HepG2 (cell line): ENCODE measurements at regions not wholly inside any gene's neighbourhood (a gene's known extent, or its start where the extent isn't known, plus 50 kb on each side); places are given as distances from the start of the nearest gene placed in this dataset.

Experiments used
- ATAC-seq: fragments of 200-7000 bp; cut with Tn5 transposase; 3 replicates; pipeline ENCODE4 v1.9.1; 2020; ENCODE audit warnings: mild to moderate bottlenecking, moderate library complexity
- BruUV-seq: library from RNA; stranded (reverse); fragments of 400-500 nt; replicated peaks from 2 replicates; lab custom pipeline; 2021; lab: Mats Ljungman, UMichigan
- CTCF ChIA-PET: fragments of 300-600 bp; formaldehyde crosslinking; extraction: SDS; loops from one replicate; lab custom pipeline; 2021; ENCODE audit warnings: low total read pairs, inconsistent platforms, low intra/inter-chr PET ratio; lab: Yijun Ruan, JAX
- POLR2A ChIA-PET: fragments of 350-600 bp; sonication (Branson Sonifier 250); formaldehyde crosslinking; loops from one replicate; lab custom pipeline; 2020; ENCODE audit warnings: antibody characterized with exemption, inconsistent platforms; lab: Yijun Ruan, JAX
- DNase-seq: peaks from one replicate; pipeline ENCODE4 v3.0.0-alpha.2; 2015; ENCODE audit warnings: low spot score
- FAIRE-seq: peaks from 3 replicates; lab custom pipeline; 2011; peaks lifted over from hg19 to GRCh38; lab: Jason Lieb, UNC
- H2AFZ ChIP-seq: one replicate; pipeline ENCODE4 v1.6.1; 2011; ENCODE audit warnings: low read length, inconsistent platforms
- H3K27ac ChIP-seq: fragments of 300-600 bp; 3 replicates; pipeline ENCODE4 v1.8.0; 2011; ENCODE audit warnings: mixed run types, mild to moderate bottlenecking, mixed read lengths, low read length, inconsistent platforms; ENCODE audit not compliant: insufficient read depth; ENCODE audit errors: extremely low read length
- H3K27me3 ChIP-seq, 2 experiments: fragments of 200-600 bp in 1 of 2; 2 replicates in 1 of 2; 3 replicates in 1 of 2; pipeline versions ENCODE4 v1.6.0 to v1.8.0; 2011; ENCODE audit warnings: low read length in 2 of 2, mild to moderate bottlenecking in 2 of 2, moderate library complexity in 2 of 2, inconsistent platforms in 1 of 2; ENCODE audit not compliant: insufficient read depth in 2 of 2, control insufficient read depth in 1 of 2
- H3K36me3 ChIP-seq, 2 experiments: fragments of 200-600 bp in 1 of 2; replicated peaks in 1 of 2; 2 replicates in 1 of 2; 3 replicates in 1 of 2; pipeline versions ENCODE4 v1.5.1 to v1.8.0; 2011; ENCODE audit warnings: low read length in 2 of 2, inconsistent platforms in 1 of 2; ENCODE audit not compliant: insufficient read depth in 2 of 2, control insufficient read depth in 1 of 2
- H3K4me1 ChIP-seq: 2 replicates; pipeline ENCODE4 v1.5.1; 2012; ENCODE audit warnings: low read length, inconsistent platforms; ENCODE audit not compliant: insufficient read depth
- H3K4me2 ChIP-seq: 2 replicates; pipeline ENCODE4 v1.6.0; 2011; ENCODE audit warnings: low read depth, low read length, inconsistent platforms
- H3K4me3 ChIP-seq, 3 experiments: fragments of 200-600 bp in 1 of 3; sonication (generic), shearing (Covaris generic) in 1 of 3; replicated peaks in 1 of 3; 2 replicates each; pipeline ENCODE4 v1.5.1; 2011 to 2016; ENCODE audit warnings: low read length in 3 of 3, inconsistent platforms in 2 of 3, low read depth in 2 of 3, mild to moderate bottlenecking in 2 of 3, control low read depth in 1 of 3, mixed read lengths in 1 of 3; ENCODE audit not compliant: insufficient read depth in 1 of 3
- H3K79me2 ChIP-seq: one replicate; pipeline ENCODE4 v1.6.1; 2011; ENCODE audit warnings: low read length, inconsistent platforms; ENCODE audit not compliant: insufficient read depth
- H3K9ac ChIP-seq: 2 replicates; pipeline ENCODE4 v1.6.0; 2011; ENCODE audit warnings: mild to moderate bottlenecking, low read depth, low read length, inconsistent platforms; ENCODE audit not compliant: insufficient read depth
- H3K9me3 ChIP-seq: 2 replicates; pipeline ENCODE4 v1.5.1; 2012; ENCODE audit warnings: mild to moderate bottlenecking, low read length
- H4K20me1 ChIP-seq: 2 replicates; pipeline ENCODE4 v1.6.0; 2011; ENCODE audit warnings: inconsistent platforms, mild to moderate bottlenecking, low read length, moderate library complexity; ENCODE audit not compliant: insufficient read depth
- ARHGAP35 ChIP-seq: sonication (generic); formaldehyde crosslinking; IDR thresholded peaks from 2 replicates; pipeline ENCODE4 v1.9.0; 2022; ENCODE audit warnings: mild to moderate bottlenecking, inconsistent platforms, moderate library complexity, missing genetic modification reagents, borderline replicate concordance
- FOSL2 ChIP-seq: sonication (generic); formaldehyde crosslinking; IDR thresholded peaks from 2 replicates; pipeline ENCODE4 v1.4.0; 2020; ENCODE audit warnings: missing genetic modification reagents
- HDAC1 ChIP-seq: sonication (generic); formaldehyde crosslinking; IDR thresholded peaks from 2 replicates; pipeline ENCODE4 v1.5.1; 2020; ENCODE audit warnings: mild to moderate bottlenecking, missing genetic modification reagents
- HMGA1 ChIP-seq: sonication (generic); formaldehyde crosslinking; conservative IDR thresholded peaks from 2 replicates; pipeline ENCODE4 v1.4.0; 2020; ENCODE audit warnings: missing genetic modification reagents
- HNF4A ChIP-seq: sonication (generic); formaldehyde crosslinking; IDR thresholded peaks from 2 replicates; pipeline ENCODE4 v1.4.0; 2020; ENCODE audit warnings: missing genetic modification reagents
- ISL2 ChIP-seq: sonication (generic); formaldehyde crosslinking; IDR thresholded peaks from 2 replicates; pipeline ENCODE4 v1.5.0; 2020; ENCODE audit warnings: missing genetic modification reagents
- KDM6A ChIP-seq: IDR thresholded peaks from 2 replicates; pipeline ENCODE4 v1.6.1; 2016; ENCODE audit warnings: low read depth
- KMT2A ChIP-seq: sonication (generic); formaldehyde crosslinking; IDR thresholded peaks from 2 replicates; pipeline ENCODE4 v1.4.0; 2020; ENCODE audit warnings: missing genetic modification reagents
- NFE2L2 ChIP-seq: fragments of 150-350 bp; IDR thresholded peaks from 2 replicates; pipeline ENCODE4 v1.6.1; 2014; ENCODE audit warnings: low read length
- NFYC ChIP-seq: IDR thresholded peaks from 2 replicates; pipeline ENCODE4 v1.6.1; 2016; ENCODE audit warnings: missing genetic modification reagents, missing compliant biosample characterization
- PAF1 ChIP-seq: IDR thresholded peaks from 2 replicates; pipeline ENCODE4 v1.6.1; 2016; ENCODE audit warnings: missing genetic modification reagents, missing compliant biosample characterization
- PRMT3 ChIP-seq: sonication (generic); formaldehyde crosslinking; IDR thresholded peaks from 2 replicates; pipeline ENCODE4 v1.8.1; 2022; ENCODE audit warnings: low read depth, mild to moderate bottlenecking, moderate library complexity, missing genetic modification reagents, borderline replicate concordance
- SUZ12 ChIP-seq: fragments of 150-350 bp; IDR thresholded peaks from 2 replicates; pipeline ENCODE4 v1.6.1; 2014; ENCODE audit warnings: low read depth, low read length
- TCF7L2 ChIP-seq: IDR thresholded peaks from 2 replicates; pipeline ENCODE4 v1.6.1; 2011; ENCODE audit warnings: mild to moderate bottlenecking, low read depth, low read length, moderate library complexity
- ZFP41 ChIP-seq: sonication (generic); formaldehyde crosslinking; IDR thresholded peaks from 2 replicates; pipeline ENCODE4 v1.4.0; 2020; ENCODE audit warnings: mild to moderate bottlenecking, missing genetic modification reagents, borderline replicate concordance
- ZFY ChIP-seq: sonication (generic); formaldehyde crosslinking; IDR thresholded peaks from 2 replicates; pipeline ENCODE4 v1.4.0; 2020; ENCODE audit warnings: missing genetic modification reagents
- ZNF34 ChIP-seq: sonication (generic); formaldehyde crosslinking; IDR thresholded peaks from 2 replicates; pipeline ENCODE4 v1.4.0; 2020; ENCODE audit warnings: mild to moderate bottlenecking, missing genetic modification reagents, borderline replicate concordance
- ZNF343 ChIP-seq: sonication (generic); formaldehyde crosslinking; IDR thresholded peaks from 2 replicates; pipeline ENCODE4 v1.4.0; 2020; ENCODE audit warnings: mild to moderate bottlenecking, missing genetic modification reagents
- ZNF383 ChIP-seq: sonication (generic); formaldehyde crosslinking; IDR thresholded peaks from 2 replicates; pipeline ENCODE4 v1.4.0; 2020; ENCODE audit warnings: missing genetic modification reagents, mild to moderate bottlenecking, borderline replicate concordance
- ZNF460 ChIP-seq: sonication (generic); formaldehyde crosslinking; IDR thresholded peaks from 2 replicates; pipeline ENCODE4 v1.5.1; 2020; ENCODE audit warnings: missing genetic modification reagents, mild to moderate bottlenecking, borderline replicate concordance
- ZNF761 ChIP-seq: sonication (generic); formaldehyde crosslinking; conservative IDR thresholded peaks from 2 replicates; pipeline ENCODE4 v1.4.0; 2020; ENCODE audit warnings: mild to moderate bottlenecking, missing genetic modification reagents
- ZNF839 ChIP-seq: sonication (generic); formaldehyde crosslinking; IDR thresholded peaks from 2 replicates; pipeline ENCODE4 v1.4.0; 2020; ENCODE audit warnings: missing genetic modification reagents, mild to moderate bottlenecking, borderline replicate concordance
- ZSCAN12 ChIP-seq: sonication (generic); formaldehyde crosslinking; IDR thresholded peaks from 2 replicates; pipeline ENCODE4 v1.9.0; 2021; ENCODE audit warnings: mild to moderate bottlenecking, missing genetic modification reagents
- WGBS: methylation state at CpG from one replicate; pipeline ENCODE4 v1.1.6; 2017; ENCODE audit warnings: low lambda C conversion rate; 5-methylcytosine and 5-hydroxymethylcytosine counted together
- in situ Hi-C: cut with HindIII; loops from 2 replicates; pipeline ENCODE4 v1.10.0; 2017; ENCODE audit warnings: low pct_unique_long_range_greater_than_20kb; ENCODE audit not compliant: extremely low pct_ligation_motif_present
- intact Hi-C: fragments of 100-400 bp; cut with micrococcal nuclease; formaldehyde crosslinking; loops from one replicate; pipeline ENCODE4 v1.10.0; 2022; ENCODE audit not compliant: unreplicated experiment
- TF ChIP-seq, protein P1 (sequence below): sonication (generic); formaldehyde crosslinking; IDR thresholded peaks from 2 replicates; pipeline ENCODE4 v1.8.0; 2022; ENCODE audit warnings: missing genetic modification reagents, low read depth, mild to moderate bottlenecking, borderline replicate concordance

DNA sequence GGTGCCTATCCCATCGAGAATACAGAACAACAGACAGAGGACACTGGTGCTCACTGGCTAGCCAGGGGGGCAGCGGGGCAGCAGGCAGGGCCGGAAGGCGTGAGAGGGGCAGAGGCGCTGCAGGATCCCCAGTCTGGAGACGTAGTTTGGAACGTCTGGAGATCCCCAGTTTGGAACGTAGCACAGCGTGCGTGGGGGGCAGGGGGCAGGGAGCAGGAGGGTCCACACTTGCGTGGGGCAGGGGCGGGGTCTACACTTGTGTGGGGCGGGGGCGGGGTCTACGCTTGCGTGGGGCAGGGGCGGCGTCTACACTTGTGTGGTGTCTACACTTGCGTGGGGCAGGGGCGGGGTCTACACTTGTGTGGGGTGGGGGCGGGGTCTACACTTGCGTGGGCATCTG lies 107.2 kb downstream of the DACT2 start:
- Histone ChIP-seq H2AFZ (no peak overlapping the region), H3K36me3 (no peaks in the 10 kb centered on the region), H3K27ac (no peak overlapping the region), H4K20me1 (no peaks in the 10 kb centered on the region), H3K4me3 (no peak overlapping the region), H3K9me3 (no peaks in the 10 kb centered on the region), H3K4me2 (no peak overlapping the region), H3K9ac (no peak overlapping the region), H3K27me3 (peaks cover 5 to 40% of the 10 kb centered on the region in 2 experiments; a peak in 4 of 5 replicates), H3K79me2 (no peaks in the 10 kb centered on the region), H3K4me1 (no peaks in the 10 kb centered on the region)
- DNase-seq (no peak), FAIRE-seq (no peak), ATAC-seq (no peak)
- ChIA-PET POLR2A (no interaction called here), CTCF (no interaction called here)
- no TSS peak for BruUV-seq
- in situ Hi-C loops (no loop called here), intact Hi-C loops (no loop called here)
- no peak for TF ChIP-seq NFE2L2
- no peak for TF ChIP-seq ZFY (CRISPR knock-in tag)
- TF ChIP-seq TCF7L2 = no peak
- TF ChIP-seq KMT2A (CRISPR knock-in tag) = no peak
- no peak for TF ChIP-seq ARHGAP35 (CRISPR knock-in tag)
- TF ChIP-seq, protein P1, sequence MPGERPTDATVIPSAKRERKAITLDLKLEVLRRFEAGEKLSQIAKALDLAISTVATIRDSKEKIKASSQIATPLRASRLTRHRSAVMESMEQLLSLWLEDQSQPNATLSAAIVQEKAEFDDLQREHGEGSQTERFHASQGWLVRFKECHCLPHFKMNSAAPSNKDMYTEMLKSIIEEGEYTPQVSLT = no peak
- TF ChIP-seq ZNF383 (CRISPR knock-in tag) = no peak
- WGBS = 72% methylated on average over 16 of the region's 22 CpGs

DNA sequence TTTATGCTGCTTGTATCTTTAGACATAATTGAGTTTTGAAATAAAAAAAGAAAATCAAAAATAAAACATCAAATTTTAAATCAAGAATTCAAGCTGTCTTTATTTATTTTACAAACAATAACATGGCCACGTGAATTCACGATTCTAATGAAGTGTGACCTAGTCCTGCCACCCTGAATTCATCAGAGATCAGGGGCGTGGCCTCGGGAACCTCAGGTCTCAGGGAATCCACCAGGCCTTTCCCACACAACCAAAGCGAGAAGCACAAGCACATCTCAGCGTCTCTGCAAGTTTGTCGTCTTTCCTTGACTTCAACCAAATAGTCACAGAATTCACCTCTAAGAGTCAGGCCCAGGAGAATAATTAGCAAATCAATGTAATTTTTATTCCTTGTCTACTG lies 107.9 kb downstream of the DACT2 start:
- 36% methylated on average over 7 of the region's 7 CpGs for WGBS
- no peak overlapping the region for H3K9ac ChIP-seq
- no peaks in the 10 kb centered on the region for H3K79me2 ChIP-seq
- intact Hi-C loops (no loop called here), in situ Hi-C loops (no loop called here)
- DNase-seq = no peak
- no peak for ATAC-seq
- POLR2A ChIA-PET = no interaction called here
- CTCF ChIA-PET = interaction anchor here (1.3 kb wide), 1 partner anchor 144 kb away, joined by 6 read pairs; no protein-coding TSS in a partner anchor
- BruUV-seq = no TSS peak
- H3K27ac ChIP-seq = no peak overlapping the region
- no peaks in the 10 kb centered on the region for H4K20me1 ChIP-seq
- FAIRE-seq = no peak
- H3K4me2 ChIP-seq = no peak overlapping the region
- H3K9me3 ChIP-seq = no peaks in the 10 kb centered on the region
- no peak overlapping the region for H3K4me3 ChIP-seq
- H3K27me3 ChIP-seq = peaks cover 7 to 36% of the 10 kb centered on the region in 2 experiments; a peak in 3 of 5 replicates
- H2AFZ ChIP-seq = no peak overlapping the region
- no peaks in the 10 kb centered on the region for H3K36me3 ChIP-seq
- no peaks in the 10 kb centered on the region for H3K4me1 ChIP-seq
- TF ChIP-seq PAF1 = no peak
- TF ChIP-seq ZNF34 = no peak
- no peak for TF ChIP-seq ZSCAN12 (CRISPR knock-in tag)
- no peak for TF ChIP-seq PRMT3 (CRISPR knock-in tag)
- TF ChIP-seq ZFP41 (CRISPR knock-in tag) = no peak
- no peak for TF ChIP-seq NFE2L2
- no peak for TF ChIP-seq ZNF839 (CRISPR knock-in tag)
- no peak for TF ChIP-seq ZNF761 (CRISPR knock-in tag)
- TF ChIP-seq KDM6A (CRISPR knock-in tag) = no peak
- TF ChIP-seq HNF4A (CRISPR knock-in tag) = no peak
- TF ChIP-seq NFYC = no peak
- TF ChIP-seq HMGA1 (CRISPR knock-in tag) = no peak
- TF ChIP-seq ZNF343 (CRISPR knock-in tag) = no peak
- TF ChIP-seq HDAC1 (CRISPR knock-in tag) = no peak
- TF ChIP-seq SUZ12 = no peak
- TF ChIP-seq ZNF460 (CRISPR knock-in tag) = no peak
- TF ChIP-seq FOSL2 = no peak
- no peak for TF ChIP-seq ISL2 (CRISPR knock-in tag)
